Mucosa of stomach (tissue), 1 donor: ENCODE measurements at regions not wholly inside any gene's neighbourhood (a gene's known extent, or its start where the extent isn't known, plus 50 kb on each side); places are given as distances from the start of the nearest gene placed in this dataset.

ENCODE experiments used
- H3K27me3 ChIP-seq: one replicate; pipeline ENCODE4 v1.7.0; 2013; ENCODE audit warnings: mild to moderate bottlenecking, low read length; ENCODE audit not compliant: control insufficient read depth, insufficient read depth
- H3K36me3 ChIP-seq: one replicate; pipeline ENCODE4 v1.7.0; 2013; ENCODE audit warnings: low read length; ENCODE audit not compliant: control insufficient read depth, insufficient read depth
- H3K4me1 ChIP-seq: one replicate; pipeline ENCODE4 v1.7.0; 2013; ENCODE audit warnings: mild to moderate bottlenecking, low read length; ENCODE audit not compliant: control insufficient read depth, insufficient read depth
- H3K4me3 ChIP-seq: one replicate; pipeline ENCODE4 v1.7.0; 2013; ENCODE audit warnings: low read length
- H3K9ac ChIP-seq: one replicate; pipeline ENCODE4 v1.7.0; 2013; ENCODE audit warnings: mild to moderate bottlenecking, low read length, moderate library complexity
- H3K9me3 ChIP-seq: one replicate; pipeline ENCODE4 v1.7.0; 2013; ENCODE audit warnings: mild to moderate bottlenecking, low read length, moderate library complexity; ENCODE audit not compliant: control insufficient read depth
- donor health status: Pancreatic carcinoma.

GRCh38 chr7:46695051-46695708 is 774.1 kb upstream of the IGFBP3 start:
- Histone ChIP-seq H3K4me1 (peaks cover 8% of the 10 kb centered on the region), H3K27me3 (no peaks in the 10 kb centered on the region), H3K4me3 (no peak overlapping the region), H3K9me3 (no peaks in the 10 kb centered on the region), H3K36me3 (no peaks in the 10 kb centered on the region), H3K9ac (no peak overlapping the region)

GRCh38 chr7:46694058-46694457 is 773.0 kb upstream of the IGFBP3 start:
- Histone ChIP-seq H3K9me3 (no peaks in the 10 kb centered on the region), H3K27me3 (no peaks in the 10 kb centered on the region), H3K4me3 (no peak overlapping the region), H3K36me3 (no peaks in the 10 kb centered on the region), H3K9ac (no peak overlapping the region), H3K4me1 (peaks cover 8% of the 10 kb centered on the region)

DNA sequence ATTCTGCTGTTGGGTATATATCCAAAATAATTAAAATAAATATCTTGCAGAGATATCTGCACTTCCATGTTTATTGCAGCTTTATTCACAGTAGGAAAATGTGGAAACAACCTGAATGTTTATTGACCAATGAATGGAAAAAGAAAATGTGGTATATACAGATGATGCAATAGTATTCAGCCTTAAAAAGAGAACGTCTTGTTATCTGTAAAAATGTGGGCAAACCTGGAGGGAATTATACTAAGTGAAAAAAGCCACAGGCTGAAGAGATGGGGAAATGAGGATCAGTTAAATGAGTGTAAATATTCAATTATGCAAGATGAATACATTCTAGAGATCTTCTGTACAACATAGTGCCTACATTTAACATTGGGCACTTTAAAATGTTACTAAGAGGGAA is 766.1 kb upstream of the IGFBP3 start:
- no peaks in the 10 kb centered on the region for H3K9me3 ChIP-seq
- no peaks in the 10 kb centered on the region for H3K4me1 ChIP-seq
- H3K9ac ChIP-seq: no peak overlapping the region
- no peaks in the 10 kb centered on the region for H3K36me3 ChIP-seq
- no peak overlapping the region for H3K4me3 ChIP-seq
- H3K27me3 ChIP-seq: no peaks in the 10 kb centered on the region

DNA sequence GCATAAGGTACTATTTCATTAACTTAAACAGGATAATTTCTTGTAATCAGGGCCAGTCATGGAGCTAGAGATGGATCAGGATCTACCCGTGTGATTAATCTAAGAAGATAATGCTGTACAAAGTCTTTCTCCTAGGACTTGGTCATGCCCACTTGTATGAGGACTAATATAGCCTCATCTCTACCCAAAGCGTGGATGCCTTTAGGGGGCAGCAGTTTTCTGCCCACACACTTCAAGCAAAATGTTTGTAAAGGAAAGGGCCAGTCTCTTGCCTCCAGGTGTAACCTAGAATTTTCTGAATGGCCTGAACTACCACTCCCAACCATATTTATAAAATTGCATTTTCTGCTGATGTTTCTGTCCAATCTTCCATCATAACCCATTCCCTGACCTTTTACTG is 764.0 kb upstream of the IGFBP3 start:
- Histone ChIP-seq H3K27me3 (no peaks in the 10 kb centered on the region), H3K4me1 (no peaks in the 10 kb centered on the region), H3K36me3 (no peaks in the 10 kb centered on the region), H3K9me3 (no peaks in the 10 kb centered on the region), H3K9ac (no peak overlapping the region), H3K4me3 (no peak overlapping the region)

GRCh38 chr7:46682836-46683624 is 762.0 kb upstream of the IGFBP3 start:
- Histone ChIP-seq H3K4me3 (no peak overlapping the region), H3K27me3 (no peaks in the 10 kb centered on the region), H3K4me1 (no peaks in the 10 kb centered on the region), H3K36me3 (no peaks in the 10 kb centered on the region), H3K9ac (no peak overlapping the region), H3K9me3 (no peaks in the 10 kb centered on the region)

- Histone ChIP-seq H3K4me1 (no peaks in the 10 kb centered on the region), H3K9me3 (no peaks in the 10 kb centered on the region), H3K27me3 (no peaks in the 10 kb centered on the region), H3K36me3 (no peaks in the 10 kb centered on the region), H3K9ac (no peak overlapping the region), H3K4me3 (no peak overlapping the region)
Observed at GRCh38 chr7:46681865-46682503, 760.9 kb upstream of the IGFBP3 start.

GRCh38 chr7:46680147-46680546 is 759.1 kb upstream of the IGFBP3 start:
- Histone ChIP-seq H3K9me3 (no peaks in the 10 kb centered on the region), H3K36me3 (no peaks in the 10 kb centered on the region), H3K4me1 (no peaks in the 10 kb centered on the region), H3K27me3 (no peaks in the 10 kb centered on the region), H3K9ac (no peak overlapping the region), H3K4me3 (no peak overlapping the region)

DNA sequence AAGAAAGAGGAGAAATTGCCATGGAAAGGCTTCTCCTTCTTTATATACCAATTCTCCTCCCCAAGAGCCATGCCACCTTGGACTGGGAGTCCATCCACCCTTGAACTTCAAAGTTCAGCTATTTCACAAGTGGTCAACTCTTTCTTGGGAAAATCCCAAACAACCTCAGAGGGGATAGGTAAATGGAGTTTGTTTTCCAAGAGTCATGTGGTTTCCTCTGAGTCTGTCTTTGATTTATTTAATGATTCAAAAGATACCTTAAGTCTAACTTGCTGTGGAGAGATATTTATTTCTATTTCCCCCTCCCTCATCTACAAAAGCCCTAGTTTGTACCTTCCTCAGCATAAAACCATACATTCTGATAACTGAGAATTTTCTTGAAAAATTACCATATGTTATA is 758.6 kb upstream of the IGFBP3 start:
- Histone ChIP-seq H3K4me1 (no peaks in the 10 kb centered on the region), H3K27me3 (no peaks in the 10 kb centered on the region), H3K36me3 (no peaks in the 10 kb centered on the region), H3K9me3 (no peaks in the 10 kb centered on the region), H3K9ac (no peak overlapping the region), H3K4me3 (no peak overlapping the region)

DNA sequence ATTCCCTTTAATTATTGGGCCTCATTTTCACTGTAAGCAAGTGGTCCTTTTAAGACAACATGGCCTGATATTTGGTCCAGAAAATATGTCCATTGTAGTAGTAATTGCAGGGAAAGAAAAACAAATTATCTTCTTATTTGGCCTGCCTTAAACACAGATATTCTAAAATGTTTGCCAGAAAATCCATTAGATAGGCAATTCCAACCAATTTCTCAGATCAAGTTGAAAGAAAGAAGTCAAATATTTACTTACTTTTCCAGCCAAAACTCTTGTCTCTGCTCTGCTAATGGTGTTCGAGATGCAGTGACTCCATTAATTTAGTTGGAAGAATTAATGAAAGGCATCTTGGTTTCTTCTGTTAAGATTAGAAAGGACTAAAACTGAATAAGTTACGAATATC is 757.3 kb upstream of the IGFBP3 start:
- no peaks in the 10 kb centered on the region for H3K4me1 ChIP-seq
- no peaks in the 10 kb centered on the region for H3K36me3 ChIP-seq
- no peak overlapping the region for H3K9ac ChIP-seq
- H3K9me3 ChIP-seq: no peaks in the 10 kb centered on the region
- no peaks in the 10 kb centered on the region for H3K27me3 ChIP-seq
- no peak overlapping the region for H3K4me3 ChIP-seq

- Histone ChIP-seq H3K4me1 (no peaks in the 10 kb centered on the region), H3K4me3 (no peak overlapping the region), H3K36me3 (no peaks in the 10 kb centered on the region), H3K27me3 (no peaks in the 10 kb centered on the region), H3K9ac (no peak overlapping the region), H3K9me3 (no peaks in the 10 kb centered on the region)
Observed at GRCh38 chr7:46675456-46675855, 754.4 kb upstream of the IGFBP3 start.

DNA sequence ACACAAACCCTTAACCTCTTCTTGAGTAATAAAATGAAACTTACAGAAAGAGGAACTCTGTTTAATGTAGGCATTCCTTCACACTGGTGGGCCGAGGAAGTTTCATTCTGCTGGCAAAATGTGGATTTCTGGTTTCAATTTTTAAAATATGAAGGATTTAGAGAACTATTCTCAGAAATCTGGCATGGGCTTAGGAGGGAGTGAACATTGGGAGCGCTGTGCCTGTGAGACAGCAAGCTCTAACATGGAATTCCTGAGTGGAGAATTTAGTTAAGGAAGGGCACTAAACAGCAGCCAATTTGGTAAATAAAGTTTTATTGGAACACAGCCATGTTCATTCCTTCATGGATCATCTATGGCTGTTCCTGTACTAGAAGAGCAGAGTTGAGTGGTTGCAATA is 751.8 kb upstream of the IGFBP3 start:
- H3K9ac ChIP-seq: no peak overlapping the region
- H3K4me3 ChIP-seq: no peak overlapping the region
- H3K4me1 ChIP-seq: no peaks in the 10 kb centered on the region
- H3K9me3 ChIP-seq: no peaks in the 10 kb centered on the region
- H3K27me3 ChIP-seq: no peaks in the 10 kb centered on the region
- H3K36me3 ChIP-seq: no peaks in the 10 kb centered on the region

DNA sequence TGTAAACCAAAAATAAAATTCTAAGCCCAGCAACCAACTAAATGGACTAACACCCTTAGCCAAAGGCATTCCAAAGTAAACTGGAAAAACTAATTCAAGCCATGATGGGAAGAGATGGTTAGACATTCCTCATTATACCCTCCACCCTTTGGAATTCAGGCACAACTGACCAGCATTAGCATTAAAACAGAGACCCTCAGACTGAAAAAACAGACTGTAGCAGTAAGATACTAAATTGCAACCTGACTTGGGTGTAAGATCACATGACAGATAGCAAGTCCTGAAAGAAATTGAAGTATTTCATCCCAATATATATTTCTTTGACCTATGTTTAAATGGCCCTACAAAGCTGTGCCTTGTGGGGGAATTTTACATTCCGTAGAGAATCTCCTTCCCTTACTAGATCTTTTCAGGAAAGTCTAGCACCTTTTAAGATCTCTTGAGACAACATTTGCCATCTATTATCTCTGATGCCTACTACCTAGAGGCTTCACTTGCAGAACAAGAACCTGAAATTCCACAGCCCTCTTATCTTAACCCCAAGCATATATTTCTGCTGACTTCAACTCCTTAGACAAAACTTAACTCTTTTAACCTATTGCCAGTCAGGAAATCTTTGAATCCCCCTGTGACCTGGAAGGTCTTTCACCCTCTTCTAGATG is 750.2 kb upstream of the IGFBP3 start:
- no peaks in the 10 kb centered on the region for H3K27me3 ChIP-seq
- no peak overlapping the region for H3K9ac ChIP-seq

More for the DNA sequence above, 750.2 kb upstream of the IGFBP3 start:
- Histone ChIP-seq H3K9me3 (no peaks in the 10 kb centered on the region), H3K36me3 (no peaks in the 10 kb centered on the region), H3K4me3 (no peak overlapping the region), H3K4me1 (no peaks in the 10 kb centered on the region)
